Nucleus accumbens (tissue), 56 donors: ENCODE measurements at regions not wholly inside any gene's neighbourhood (a gene's known extent, or its start where the extent isn't known, plus 50 kb on each side); places are given as distances from the start of the nearest gene placed in this dataset.
A peak's percentile ranks its signal among the peaks of the same experiment; 100 is the strongest.

Experiments used
- DNase-seq, 56 donors: peaks; one replicate each; lab custom pipeline; 2025; lab: John Stamatoyannopoulos, UW

DNA sequence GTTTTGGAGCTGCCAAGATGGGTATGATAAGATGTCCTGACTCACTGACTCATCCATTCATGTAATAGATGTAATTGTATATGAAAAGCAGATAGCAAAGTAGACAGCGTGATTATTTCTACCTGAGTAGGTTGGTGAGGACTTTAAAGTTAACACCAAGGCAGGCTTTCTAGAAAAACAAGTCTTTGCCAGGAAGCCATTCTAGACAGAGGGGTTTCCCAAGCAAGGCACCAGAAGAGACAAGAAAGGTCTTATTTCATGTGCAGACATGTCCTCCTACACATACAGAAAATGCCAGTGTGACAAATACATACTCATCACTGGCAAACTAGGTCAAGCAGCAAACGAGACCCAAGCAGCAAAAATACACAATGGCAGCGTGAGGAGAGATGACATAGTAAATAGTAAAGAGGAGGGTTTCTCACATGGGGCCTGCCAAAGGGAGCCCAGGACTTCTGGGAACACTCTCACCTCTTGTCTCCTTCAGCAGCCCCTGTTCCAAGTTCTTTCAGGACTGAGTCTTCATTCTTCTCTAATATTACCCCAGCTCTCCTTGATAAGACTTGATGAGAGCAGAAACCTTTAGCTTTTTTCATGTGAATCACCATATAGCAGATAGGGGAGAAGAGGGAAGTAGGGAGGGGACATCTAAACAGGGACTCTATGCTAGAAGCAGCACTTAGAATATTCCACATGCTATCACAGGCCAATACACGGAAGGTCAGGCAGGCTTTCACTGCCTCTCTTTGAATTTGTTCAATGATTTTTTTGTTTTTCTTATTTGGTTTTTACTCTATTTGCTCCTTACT is 114.6 kb upstream of the ATP1B1 start:
- no peak for DNase-seq

DNA sequence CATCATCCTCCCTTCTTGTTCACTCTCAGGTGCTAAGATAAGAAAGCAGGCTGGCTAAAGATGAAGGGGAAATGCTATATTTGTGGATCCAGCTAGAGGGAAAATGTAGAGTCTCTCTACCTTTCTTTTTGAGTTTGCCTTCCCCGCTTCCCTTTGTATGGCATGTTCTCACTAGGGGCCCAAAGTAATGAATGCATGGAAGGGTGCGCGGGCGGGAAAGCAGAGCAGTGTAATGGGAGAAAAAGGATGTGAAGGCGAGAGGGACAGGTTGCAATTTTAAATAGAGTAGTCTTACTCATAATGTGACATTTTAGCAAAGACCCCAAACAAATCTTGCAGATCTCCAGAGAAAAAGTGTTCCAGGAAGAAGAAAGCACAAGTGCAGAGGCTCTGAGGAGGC is 105.1 kb upstream of the ATP1B1 start:
- peak in 5 of 56 donors; percentile 8 to 34 (median 9) for DNase-seq

DNA sequence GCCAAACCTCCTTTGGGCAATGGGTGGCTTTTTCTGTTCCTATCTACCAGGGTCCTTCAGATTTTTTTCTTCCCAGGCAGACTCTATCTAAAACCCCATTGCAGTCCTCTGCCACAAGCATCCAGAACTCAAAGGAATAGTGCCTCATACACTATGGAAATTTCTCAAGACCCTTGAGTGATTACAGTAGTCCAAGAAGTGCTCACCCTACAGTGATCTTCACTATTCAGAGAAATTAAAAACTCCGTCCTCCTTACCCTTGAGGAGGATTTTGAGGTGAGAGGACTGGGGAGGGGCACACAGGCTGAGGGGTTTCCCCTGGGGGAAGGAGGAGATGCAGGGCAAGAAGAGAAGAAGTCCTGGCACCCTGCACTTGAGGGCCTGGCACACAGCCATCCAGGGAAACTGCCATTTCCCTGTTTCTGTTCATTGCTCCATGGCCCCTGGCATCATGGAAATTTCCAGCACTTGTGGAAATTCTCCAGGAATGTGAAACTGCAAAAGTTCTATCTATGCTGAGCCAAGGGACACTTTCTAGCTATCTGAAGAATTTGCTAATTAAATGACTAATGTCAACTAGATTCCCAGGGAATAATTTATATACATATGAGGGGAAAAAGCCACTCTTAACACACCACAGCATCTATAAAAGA is 102.5 kb upstream of the ATP1B1 start:
- DNase-seq, result peak in 1 of 56 donors; percentile 16

DNA sequence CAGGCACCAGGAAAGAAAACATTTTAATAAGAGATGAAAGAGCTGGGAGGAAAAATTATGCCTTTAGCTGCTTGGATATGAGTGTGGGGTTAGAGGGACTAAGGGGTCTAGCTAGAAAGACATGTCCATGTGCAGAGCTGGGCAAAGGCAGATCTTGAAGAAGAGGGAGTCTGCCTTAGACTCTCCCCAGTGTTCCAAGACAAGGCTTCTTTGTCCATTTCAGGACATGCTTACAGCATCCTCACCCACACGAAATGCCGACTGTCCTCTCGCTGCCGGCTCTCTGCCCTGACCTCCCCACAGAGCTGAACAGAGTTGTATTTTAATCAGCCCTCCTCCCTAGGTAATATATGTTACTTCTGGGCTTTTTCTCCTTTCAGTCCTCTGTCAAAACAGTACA is 100.7 kb upstream of the ATP1B1 start:
- peak in 27 of 56 donors; percentile 2 to 43 (median 17) for DNase-seq

DNA sequence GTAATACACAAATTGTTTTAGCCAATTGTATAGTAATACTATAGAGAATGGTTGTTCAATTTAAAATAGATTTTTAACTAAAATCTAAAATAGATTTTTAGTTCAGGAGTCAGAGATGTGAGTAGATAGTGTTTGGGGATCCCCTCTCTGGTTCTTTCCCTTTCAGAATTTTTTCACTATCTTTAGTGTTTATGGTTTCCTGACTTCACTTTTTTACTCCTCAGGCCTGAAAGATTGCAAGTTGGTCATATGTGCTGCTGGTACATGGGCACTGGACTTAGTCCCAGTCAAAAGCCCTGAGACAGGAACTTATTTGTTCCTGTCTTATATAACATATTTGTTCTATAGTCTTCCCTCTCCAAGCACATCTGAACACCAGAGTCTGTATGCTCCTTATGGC is 96.8 kb upstream of the ATP1B1 start:
- DNase-seq, result no peak

DNA sequence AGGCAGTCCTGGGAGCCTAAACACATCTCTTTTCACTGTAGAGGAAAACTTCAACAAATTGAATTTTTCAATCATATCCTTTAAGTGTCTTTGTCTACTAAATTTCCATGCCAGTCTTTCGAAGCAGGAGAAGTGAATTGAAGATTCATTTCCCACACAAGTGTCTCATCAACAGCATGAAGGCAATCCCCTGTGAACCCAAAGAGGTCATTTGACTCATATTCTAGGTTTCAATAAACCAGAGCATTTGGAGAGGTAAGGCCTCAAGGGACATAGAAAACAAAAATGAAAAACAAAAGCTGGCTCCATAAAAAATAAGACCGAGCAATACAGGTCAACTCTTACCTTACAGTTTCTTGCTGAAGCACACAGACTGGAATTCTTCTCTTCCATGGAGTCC is 94.1 kb upstream of the ATP1B1 start:
- no peak for DNase-seq

DNA sequence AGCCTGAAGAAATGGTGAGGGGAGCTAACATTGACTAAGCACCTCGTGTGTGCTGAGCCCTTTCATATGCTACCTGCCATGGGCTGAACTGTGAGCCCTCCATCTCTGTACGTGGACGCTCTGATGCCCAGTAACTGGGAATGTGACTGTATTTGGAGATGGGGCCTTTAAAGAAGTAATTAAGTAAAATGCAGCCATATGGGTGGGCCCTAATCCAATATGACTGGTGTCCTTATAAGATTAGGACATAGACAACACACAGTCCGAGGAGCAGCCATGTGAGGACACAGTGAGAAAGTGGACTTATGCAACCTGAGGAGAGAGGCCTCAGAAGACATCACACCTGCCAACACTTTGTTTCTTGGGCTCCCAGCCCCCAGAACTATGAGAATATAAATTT is 92.7 kb upstream of the ATP1B1 start:
- no peak for DNase-seq

DNA sequence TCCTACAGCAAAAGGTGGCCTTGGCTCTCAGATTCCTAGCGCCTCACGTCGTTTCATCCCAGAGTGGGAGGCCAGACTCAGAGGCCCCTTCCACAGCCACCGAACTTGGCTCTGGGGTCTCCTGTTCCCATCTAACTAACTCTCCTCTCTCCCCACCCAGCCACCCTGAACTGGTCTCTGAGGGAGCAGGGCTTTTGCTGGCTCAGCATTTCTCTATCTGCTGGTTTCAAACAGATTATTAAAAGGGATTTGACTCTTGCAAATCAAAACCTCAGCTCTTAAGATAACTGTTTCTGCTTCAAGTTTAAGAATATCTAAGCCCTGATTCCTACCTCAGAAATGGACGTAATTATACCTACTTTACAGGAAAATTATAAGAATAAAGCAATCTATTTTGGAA is 91.0 kb upstream of the ATP1B1 start:
- no peak for DNase-seq

DNA sequence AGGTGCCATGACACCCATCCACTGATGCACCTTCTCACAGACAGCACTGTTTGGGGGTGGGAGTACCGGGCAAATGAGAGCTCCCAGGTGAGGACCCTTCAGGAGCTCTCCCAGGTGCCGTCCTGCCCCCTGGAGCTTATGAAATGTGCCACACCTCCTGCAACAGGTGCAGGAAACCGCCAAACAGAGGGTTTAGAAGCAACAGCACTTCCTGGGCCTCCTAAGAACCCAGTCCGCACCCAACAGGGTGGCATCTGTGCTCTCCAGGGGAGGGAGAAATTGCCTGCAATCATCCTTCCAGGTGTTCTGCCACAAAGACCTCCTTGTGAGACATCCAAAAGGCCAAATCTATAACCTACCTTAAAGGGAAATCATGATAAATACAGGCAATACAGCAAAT is 87.7 kb upstream of the ATP1B1 start:
- no peak for DNase-seq

DNA sequence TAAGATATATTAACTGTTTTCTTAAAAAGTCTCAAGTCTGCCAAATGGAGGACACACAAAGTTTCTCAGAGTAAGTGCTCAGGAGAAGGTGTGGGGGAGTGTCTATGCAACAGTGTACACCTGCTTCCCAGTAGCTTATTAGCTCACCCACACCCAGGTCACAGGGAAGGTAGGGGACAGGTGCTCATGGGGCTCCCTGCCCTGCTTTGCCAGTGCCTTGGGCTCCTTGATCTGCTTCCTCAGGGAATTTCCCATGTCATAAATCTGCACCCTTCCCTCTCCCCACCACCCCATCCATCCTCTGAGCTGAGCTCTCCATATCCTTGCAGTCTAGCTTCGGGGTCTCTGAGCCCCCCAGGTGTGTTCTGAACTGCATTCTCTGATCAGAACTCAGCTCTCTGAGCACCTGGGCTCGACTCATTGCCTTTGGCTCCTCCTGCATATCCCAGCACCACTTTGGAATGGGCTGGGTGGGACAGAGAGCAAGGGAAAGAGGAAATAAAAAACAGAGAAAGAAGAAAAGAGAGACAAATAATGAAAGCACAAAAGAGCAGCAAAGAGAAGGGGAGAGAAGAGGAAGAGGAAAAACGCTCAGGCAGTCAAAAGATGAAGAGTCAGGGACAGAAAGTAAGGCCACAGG is 87.0 kb upstream of the ATP1B1 start:
- no peak for DNase-seq

DNA sequence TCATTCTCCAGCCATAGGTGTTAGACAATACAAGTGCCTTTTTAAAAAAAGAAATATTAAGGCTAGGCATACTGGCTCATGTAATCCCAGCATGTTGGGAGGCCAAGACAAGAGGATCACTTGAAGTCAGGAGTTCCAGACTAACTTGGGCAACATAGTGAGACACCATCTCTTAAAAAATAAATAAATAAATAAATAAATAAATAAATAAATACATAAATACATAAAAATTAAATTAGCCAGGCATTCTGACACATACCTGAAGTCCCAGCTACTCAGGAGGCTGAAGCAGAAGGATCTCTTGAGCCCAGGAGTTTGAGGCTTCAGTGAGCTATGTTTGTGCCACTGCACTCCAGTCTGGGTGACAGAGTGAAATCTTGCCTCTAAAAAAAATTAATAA is 85.8 kb upstream of the ATP1B1 start:
- no peak for DNase-seq

DNA sequence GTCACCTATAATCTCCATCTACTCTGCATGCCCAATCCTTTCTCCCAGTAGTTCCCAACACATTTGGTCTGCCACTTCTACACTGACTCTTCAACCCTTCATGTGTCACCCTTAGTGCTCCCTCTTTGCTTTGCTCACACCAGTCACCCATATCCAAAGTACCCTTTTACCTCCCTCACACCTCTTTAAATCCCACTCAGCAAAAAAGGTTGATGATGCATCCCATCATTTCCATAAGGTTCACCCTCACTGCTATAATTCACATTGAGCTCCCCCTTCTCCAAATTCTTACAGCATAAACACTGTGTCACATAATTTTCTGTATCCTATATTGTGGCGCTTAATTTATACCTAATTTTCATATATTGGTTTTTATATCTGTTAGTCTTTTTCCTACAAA is 83.8 kb upstream of the ATP1B1 start:
- no peak for DNase-seq

DNA sequence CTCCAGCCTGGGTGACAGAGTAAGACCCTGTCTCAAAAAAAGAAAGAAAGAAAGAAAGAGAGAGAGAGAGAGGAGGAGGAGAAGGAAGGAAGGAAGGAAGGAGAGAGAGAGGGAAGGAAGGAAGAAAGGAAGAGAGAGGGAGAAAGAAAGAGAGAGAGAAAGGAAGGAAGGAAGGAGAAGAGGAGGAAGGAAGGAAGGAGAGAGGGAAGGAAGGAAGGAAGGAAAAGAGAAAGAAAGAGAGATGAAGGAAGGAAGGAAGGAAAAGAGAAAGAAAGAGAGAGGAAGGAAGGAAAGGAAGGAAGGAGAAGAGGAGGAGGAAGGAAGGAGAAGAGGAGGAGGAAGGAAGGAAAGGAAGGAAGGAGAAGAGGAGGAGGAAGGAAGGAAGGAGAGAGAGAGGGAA is 82.2 kb upstream of the ATP1B1 start:
- DNase-seq, result no peak

DNA sequence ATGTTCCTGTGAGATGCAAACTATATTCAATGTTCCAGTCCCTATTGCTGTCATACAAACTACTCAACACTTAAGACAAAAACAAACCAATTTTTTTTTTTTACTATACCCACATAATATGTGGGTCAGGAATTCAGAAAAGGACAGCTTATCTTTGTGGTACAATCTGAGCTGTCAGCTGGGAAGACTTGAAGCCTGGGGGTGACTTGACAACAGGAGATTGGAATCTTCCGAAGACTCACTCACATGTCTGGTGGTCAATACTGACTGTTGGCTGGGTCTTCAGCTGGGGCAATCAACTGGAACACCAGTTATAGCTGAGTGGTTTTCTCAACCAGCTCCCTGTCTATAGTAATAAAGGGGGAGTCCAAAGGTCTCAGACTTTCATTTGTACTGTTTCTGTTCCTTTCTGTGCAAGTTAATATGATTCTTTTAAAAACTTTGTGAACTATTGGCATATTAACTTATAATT is 81.7 kb upstream of the ATP1B1 start:
- no peak for DNase-seq

DNA sequence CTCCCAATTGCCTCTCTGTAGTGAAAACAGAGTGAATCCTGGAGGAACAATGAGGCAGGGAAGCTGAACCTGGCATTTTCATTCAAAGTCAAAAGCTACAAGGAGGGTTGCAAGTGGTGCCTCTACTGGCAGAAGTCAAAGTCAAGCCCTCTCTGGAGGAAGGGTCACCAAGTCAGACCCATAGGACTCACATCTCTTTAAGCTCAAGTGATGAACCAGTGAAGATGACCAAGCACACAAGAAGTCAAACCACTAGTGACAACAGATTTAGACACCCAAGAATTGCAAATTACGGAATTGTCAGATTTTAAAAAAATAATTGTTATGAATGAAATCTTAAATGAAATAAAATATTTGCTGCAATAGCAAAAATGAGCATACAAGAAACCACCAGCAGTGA is 81.1 kb upstream of the ATP1B1 start:
- DNase-seq, result no peak

DNA sequence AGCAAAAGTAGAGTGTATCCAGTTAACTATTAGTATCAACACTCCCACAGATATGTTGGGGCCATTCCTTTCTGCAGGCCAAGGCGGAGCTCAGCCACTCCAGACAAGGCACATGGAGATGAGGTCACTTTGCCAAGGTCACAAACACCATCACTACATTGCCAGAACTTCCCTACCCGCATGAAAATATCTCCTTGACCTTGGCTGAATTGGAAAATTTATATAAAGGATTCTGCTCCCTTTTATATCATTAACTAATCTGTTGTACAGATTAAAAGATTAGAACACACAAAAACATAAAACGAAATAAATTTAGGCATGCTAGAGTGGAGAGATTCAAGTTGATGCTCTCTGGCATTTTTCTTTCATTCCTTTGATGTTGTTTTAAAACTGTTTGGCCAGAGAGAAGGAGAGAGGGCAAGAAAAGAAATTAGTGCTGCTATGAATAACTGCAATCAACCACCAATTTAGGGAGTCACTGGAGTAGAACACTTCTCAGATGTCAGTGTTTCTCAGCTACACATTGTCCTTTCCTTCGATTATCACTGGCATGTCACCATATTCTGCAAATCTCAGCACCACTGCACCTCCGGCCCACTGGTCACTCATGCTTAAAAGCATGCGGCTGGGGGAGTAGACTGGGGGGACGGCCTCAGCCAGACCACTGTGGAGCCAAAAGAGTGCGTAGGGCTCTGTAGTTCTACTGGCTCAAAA is 78.7 kb upstream of the ATP1B1 start:
- DNase-seq, result no peak

DNA sequence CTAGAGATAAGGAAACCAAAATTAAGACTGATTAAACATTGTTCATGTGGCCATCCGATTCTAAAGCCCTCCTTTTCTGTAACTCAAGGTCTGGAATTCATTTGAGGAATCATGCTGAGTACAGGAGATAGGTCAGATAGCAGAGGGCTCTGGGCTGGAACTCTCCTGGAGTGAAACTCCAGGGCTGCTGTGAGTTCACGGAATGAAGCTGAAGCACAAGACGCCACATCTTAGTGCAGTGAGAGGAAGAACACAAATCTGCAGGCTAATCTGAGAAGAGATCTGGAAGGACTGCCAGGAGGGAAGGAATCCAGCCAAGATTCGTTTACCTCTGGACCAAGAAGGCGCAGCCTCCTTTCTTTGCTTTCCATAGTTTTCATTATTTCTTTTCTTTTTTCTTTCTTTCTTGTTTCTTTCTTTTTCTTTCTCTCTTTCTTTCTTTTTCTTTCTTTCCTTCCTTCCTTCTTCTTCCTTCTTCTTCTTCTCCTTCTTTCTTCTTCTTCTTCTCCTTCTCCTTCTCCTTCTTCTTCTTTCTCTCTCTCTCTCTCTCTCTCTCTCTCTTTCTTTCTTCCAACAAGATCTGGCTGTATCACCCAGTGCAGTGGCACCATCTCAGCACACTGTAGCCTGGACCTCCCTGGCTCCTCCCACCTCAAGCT is 74.8 kb upstream of the ATP1B1 start:
- DNase-seq, result no peak

DNA sequence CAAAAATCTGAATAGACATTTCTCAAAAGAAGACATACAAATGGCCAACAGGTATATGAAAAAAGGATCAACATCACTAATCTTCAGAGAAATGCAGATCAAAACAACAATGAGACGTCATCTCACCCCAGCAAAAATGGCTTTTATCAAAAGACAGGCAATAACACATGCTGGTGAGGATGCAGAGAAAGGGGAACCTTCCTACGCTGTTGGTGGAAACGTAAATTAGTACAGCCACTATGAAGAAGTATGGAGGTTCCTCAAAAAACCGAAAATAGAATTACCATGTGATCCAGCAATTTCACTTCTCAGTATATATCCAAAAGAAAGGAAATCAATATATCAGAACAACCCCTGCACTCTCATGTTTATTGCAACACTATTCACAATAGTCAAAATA is 65.1 kb upstream of the ATP1B1 start:
- no peak for DNase-seq

DNA sequence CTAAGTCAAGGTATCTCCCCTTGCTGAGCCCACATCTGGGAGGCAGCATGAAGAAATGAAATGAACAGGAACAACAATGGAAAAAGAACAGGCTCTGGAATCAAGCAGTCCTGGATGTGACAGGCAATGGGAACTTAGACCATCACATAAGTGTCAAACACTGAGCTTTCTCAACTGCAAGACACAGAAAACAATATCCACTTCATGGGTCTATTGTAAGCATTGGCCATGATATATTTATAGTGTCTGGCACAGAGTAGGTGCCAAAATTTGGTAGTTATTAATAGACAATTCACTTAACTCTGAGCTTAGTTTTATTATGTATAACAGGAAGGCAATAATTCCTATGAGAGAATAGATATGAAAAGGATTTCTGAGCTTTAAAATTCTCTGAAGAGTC is 64.1 kb upstream of the ATP1B1 start:
- no peak for DNase-seq

DNA sequence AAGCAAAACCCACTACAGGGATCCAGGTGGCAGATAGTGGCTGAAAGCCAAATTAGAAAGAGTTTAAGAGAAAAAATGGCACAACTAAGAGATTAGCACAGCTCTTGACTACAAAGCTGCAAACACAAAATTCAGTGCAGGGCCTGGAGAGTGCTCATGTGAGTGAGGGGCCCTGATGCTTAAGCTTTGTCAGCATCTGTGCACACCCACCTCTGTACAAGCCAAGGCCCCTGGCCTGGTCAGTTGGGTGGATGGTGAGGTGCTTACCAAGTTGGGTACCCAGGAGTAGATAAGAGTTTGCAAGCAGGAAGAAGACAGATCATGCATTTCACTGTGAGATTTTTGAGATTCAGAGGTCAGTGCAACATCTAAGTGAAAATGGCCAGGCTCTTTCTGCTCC is 62.7 kb upstream of the ATP1B1 start:
- no peak for DNase-seq

DNA sequence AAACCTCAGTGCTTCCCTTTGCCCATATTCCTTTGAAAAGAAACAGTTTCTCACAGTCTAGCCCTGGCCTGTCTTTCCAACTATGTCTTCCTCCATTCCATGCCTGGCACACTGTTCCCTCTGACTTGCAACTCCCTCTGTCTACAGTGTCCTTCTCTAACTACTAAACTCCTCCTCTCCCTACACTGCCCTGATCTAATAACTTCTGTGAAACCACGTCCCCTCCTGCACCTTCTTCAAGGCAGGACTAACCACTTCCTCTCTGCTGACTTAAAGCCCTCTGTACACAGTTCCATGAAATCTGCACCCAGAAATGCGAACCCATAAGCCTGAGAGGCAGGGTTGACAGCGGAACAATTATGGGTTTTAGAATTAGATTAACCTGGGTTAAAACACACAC is 62.2 kb upstream of the ATP1B1 start:
- peak in 2 of 56 donors; percentile 8 to 11 for DNase-seq
